DMS 273 (cell line): ENCODE measurements at regions not wholly inside any gene's neighbourhood (a gene's known extent, or its start where the extent isn't known, plus 50 kb on each side); places are given as distances from the start of the nearest gene placed in this dataset.
"Not testable (repeated sequence)": the region's sequence is repeated elsewhere in the genome, so short reads cannot be mapped to it uniquely, and the experiment has no call there.

Source experiments
- DNase-seq: peaks from one replicate; lab custom pipeline; 2025; ENCODE audit not compliant: unreplicated experiment; lab: John Stamatoyannopoulos, UW

DNA sequence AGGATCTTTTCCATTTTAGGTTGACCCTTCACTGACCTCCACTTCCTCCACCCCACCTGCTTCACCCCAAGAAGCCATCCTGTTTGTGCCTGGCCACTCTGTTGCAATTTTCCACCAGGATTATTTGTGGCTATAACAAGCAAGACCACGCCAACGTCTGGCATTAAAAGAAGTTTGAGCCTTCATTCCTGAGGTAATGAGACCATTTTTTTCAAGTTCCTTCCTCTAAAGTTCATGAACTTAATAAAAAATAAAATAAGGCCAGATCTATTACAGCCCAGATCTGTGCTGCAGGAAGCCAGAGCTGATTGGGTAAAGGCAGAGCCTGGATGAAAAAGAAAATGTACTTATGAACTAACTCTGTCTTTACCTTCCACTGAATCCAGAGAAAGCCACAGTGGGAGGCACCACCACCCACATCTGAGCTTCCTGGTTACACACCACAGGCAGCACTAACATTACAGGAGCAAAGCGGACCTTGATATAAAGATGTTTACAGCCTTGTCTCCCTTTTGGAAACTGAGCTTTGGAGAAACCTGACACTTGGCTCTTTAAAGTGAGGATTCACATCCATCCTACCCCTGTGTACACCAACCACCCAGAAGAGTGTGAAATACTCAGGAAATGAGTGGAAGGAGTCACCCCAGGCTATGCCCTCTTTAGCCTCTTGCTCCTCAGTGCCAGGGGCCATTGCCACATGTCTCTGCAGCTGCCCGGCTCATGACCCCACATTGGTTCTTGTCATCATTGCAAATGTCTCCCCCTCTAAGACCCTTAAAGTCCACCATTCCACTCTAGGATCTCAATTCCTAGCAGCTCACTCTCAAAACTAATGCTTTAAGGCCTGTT, 293.6 kb downstream of the PLPP3 start:
- DNase-seq, result no peak

DNA sequence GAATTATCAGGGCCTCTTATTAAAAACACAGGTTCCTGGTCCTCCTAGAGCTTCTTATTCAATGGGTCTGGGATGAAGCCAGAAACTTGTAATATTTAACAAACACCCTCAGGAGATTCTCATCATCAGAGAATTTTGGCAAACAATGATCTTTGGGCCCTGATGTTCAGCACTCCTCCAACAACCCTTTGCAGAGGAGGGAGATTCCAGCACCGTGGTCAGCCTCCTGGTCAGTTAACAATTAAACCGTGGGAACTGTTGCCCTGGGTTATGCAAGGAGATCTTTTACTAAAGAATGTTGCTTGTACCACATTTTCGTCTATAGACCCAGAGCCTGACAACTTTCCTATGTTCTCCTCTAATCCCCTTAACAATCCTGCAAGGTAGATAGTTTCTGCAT, 294.4 kb downstream of the PLPP3 start:
- no peak for DNase-seq

DNA sequence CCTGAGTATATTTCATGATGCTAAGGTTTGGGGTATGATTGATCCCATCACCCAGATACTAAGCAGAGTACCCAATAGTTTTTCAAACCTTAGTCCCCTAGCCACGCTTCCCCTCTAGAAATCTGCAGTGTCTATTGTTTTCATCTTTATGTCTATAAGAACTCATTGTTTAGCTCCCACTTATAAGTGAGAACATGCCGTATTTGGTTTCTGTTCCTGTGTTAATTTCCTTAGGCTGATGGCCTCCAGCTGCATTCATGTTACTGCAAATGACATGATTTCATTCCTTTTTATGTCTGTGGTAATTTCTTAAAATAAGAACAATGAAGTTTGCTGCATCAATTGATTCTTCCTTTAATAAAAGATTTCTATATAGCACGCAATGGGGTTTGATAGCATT, 301.3 kb downstream of the PLPP3 start:
- no peak for DNase-seq

DNA sequence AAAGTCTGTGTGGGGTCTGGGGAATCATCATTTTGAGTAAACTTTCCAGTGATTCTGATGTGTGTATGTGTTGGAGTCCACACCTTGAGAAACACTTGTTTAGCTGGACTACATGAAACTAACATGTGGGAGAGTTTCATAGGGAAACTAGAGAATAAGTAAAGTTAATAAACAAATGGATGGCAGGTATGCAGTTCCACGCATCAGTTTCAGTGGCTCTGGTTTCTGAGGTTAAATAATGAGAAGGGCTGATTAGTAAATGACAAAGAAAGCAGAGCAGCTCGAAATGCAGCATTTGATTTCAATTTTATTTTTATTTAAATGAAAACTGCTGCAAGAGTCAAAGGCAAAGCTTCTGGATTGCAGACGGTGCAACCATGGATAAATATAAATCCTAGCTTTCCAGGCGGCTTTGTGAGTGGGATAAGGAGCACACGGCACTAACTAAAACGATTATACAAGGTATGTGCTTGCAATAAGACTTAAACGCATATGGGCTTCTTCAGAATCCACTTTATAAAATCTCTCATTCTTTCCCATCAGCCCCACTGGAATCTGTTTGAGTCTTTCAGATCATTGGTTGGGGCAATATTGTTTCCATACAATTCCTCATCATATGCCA, 310.7 kb downstream of the PLPP3 start:
- no peak for DNase-seq

DNA sequence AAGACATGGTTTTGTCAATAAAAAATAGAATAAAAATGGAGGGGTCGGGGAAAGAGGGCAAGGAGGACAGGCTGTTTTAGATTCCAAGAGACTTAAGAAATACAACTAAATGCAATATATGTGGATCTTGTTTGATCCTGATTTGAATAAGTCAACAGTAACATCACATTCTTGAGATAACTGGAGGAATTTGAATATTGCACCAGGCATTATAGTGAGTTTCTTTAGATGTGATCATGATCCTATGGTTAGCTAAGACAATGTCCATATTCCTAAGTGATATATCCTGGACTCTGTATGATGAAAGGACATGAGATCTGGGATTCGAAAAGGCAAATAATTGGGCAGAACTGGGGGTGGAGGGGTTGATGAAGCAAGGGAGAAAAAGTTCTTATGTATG, 311.8 kb downstream of the PLPP3 start:
- DNase-seq, result no peak

DNA sequence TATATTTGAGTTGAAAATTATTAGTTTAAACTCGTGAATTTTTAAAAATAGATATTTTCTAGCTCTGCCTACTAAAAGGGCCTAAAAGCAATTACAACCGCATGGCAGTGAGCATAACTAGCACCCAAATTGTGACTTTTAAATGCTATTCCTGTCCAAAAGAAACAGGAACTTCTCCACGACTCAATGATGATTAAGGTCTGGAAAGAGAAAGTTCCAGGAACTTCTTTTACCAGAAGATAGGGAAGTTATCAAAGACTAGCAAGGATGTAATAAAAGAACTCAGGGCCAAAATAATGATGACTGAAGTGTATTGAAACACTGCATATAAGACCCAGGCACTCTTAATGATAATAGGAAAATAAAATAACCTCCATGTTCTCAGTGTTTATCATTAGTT, 313.0 kb downstream of the PLPP3 start:
- no peak for DNase-seq

DNA sequence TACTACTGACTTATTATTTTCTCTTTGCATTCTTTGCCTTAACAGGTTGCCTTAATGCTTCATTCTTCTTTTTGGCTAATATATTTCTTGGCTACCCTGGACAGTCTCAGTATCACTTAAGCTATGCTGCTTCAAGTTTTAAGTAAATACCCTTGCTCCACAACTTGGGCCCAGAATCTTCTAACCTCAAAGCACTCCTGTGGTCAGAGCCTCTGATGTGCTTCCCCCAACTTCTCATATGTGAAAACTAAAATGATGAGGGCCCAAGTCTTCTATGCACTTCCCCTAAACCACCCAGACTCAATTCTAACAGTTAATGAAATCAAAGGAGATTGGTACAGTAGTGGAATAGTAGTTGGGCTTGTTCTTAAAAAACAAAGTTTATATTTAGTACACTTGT, 314.1 kb downstream of the PLPP3 start:
- DNase-seq, result no peak

DNA sequence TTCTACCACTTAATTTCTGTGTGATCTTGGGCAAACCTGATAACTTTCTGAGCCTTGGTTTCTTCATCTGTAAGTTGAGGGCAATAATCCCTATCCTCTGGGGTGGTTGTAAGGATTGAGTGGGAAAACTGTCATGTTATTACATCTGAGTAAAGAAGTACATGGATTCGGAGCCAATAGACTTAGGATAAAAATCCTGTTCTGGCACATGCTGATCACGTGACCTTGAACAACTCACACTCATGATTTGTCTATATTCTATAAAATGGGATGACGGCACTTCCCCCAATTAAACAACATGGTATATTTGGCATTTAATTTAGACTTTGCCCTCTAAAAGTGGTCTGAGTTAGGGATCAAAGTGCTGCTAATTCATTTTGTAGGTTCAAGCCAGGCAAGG, 315.5 kb downstream of the PLPP3 start:
- DNase-seq, result no peak

DNA sequence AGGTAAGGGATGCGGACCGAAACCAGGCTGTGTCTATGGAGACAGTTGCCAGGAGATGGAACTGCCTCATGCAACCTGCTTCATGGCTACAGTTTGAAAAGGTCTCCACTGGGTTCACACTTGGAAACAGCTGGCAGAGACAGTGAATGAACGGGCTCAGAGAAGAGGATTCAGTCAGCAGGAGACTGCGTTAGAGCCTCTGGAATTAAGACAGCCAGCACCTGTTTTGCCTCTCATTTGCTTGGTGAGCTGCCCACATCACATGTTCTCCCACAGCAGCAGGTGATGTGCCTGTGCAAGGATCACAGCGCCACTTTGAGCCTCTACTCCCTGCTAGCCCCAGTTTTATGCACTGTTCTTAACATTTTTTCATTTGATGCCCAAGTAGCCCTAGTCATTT, 321.0 kb downstream of the PLPP3 start:
- no peak for DNase-seq

DNA sequence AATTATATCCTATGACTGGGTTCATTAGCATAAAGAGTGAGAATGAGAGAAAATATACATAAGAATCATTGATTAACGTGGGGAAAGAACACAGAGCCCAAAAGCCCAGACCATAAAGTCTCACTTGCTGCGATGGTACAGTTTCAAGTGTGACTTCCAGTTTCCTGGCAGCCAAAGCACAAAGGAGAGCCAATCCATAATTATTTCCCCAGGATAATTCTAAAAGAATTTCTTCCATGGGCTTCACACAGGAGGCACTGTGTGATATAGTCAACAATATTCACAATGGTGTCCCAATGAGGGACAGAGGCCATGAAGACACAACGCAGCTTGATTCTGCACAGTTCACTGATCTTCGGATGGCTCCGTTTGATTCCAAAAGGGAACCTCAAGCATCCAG, 321.6 kb downstream of the PLPP3 start:
- DNase-seq, result no peak

DNA sequence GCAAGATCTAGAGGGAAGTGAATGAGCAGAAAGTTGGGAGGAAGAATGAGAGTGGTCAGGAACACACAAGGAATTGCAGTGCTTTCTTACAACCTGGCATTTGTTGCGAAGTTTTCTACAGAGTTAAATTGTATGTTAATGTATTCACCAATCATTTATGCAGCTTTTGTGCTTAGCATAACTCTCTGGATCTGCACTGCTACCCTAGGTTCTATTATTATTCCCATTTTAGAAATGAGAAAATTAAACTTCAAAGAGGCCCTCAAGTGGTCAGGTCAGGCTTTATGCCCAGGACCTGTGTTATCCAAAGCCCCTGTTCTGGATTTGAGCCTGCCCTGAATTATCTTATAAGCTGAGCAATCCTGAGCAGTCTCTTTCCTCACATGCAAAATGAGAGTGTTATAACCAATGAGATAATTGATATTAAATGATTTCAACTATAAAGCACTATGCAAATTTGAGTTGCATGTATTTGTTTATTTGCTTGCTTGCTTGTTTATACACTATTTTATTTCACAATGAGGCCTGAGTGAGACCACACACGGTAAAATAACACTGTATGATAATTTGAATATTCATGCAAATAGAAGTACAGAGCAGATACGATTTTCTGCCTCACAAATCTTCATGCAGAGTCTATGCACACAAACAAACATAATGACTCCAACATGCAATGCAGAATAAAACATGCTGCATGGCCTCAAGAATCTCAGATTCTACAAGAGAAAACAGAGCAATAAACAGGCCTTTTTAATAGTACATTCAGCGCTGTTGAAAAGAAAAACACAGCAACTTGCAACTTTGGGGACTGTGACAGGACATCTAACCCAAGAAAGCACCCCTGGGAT, 323.0 kb downstream of the PLPP3 start:
- no peak for DNase-seq

DNA sequence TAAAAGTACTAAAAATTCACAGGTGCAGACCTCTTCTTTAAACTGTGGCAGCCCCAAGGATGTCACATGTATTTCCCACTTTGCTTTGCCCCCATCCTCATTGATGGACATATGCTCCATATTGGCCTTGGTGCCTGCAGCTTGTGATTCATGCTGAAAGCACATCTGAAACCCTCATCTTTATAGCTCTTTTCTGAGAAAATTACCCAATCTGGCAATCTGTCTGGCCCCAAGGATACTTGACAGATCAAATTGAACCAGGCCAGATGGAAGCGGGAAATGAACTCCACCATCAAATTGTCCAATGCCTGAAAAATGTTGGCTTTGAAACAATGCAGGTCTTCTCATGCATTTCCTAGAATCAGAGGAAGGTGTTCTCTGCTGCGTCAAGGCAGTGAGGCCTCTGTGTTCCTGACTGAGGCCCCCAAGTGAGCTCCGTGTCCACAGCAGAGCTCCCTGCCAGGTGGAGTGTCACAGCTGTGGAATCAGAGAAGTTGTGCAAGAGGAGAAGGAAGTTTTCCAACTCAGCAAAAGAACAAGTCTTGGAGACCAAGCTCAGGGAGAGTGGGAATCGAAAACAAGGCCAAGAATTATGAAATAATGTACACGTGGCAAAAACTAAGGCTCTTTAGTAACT, 323.7 kb downstream of the PLPP3 start:
- peak; percentile 37 for DNase-seq

DNA sequence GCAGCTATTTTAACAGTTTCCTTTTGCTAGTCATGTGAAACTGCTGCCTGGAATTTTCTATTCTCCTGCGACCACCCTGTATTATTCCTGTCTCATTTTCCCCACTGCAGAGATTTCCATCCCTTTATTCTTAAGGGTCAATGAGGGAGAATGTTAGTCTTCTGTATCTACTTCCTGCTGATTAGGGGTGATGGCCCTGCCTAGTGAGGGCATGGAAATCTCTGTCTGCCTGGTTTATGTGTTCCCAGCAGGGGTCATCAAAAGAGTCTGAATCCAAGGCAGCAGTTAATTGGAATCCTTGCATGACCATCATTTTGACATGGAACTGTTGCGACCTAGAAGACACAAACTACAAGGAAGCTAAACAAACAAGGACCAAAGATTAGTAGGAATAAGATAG, 325.2 kb downstream of the PLPP3 start:
- no peak for DNase-seq

DNA sequence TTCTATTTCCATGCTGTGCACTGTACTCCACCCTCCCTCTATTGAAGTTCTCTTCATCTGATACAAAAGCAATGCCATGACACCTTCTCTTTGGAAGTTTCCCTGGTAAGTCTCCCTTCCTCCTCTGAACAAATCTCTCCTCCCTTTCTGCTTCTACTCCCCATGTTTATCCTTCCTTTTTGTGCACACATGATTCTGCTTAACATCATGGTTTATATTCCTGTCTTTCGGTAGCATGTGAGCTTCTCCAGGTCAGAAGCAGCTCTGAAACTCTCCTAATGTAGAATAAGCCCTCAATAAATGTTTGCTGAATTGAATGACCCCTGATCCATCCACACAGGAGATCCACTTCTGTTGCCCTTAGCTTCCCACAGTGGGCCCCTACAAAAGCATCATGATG, 328.6 kb downstream of the PLPP3 start:
- no peak for DNase-seq

DNA sequence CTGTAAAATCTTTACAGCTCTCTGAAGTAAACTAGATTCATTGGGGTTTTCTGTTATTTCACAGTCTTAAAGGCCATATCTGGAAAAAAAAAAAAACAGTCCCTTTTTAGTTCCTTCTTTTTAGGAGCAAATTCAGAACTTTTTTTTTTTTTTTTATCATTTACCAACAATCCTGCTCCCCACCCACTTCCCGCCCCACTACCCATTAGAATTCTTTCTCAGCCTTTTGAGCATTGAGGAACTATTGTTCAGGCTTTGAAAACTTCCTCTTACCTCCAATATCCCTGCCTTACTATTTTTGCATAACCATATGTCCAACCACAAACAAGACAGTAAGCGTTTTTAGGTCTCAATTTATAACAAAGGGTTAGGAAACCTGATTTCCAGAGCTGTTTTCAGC, 330.1 kb downstream of the PLPP3 start:
- no peak for DNase-seq

DNA sequence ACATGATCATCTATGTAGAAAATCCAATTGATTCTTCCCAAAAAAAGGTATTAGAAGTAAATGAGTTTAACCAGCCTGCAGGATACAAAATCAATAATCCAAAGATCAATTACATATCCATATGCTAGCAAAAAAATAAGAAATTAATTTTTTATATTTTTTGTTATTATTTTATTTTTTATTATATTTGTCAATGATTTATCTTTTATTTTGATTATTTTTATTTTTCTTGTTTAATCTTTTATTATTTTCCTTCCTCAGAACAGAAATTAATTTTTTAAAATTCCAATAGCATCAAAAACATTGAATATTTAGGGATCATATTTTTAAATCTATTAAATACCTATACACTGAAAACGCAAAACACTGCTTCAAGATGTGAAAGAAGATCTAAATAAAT, 331.2 kb downstream of the PLPP3 start:
- DNase-seq, result no peak

DNA sequence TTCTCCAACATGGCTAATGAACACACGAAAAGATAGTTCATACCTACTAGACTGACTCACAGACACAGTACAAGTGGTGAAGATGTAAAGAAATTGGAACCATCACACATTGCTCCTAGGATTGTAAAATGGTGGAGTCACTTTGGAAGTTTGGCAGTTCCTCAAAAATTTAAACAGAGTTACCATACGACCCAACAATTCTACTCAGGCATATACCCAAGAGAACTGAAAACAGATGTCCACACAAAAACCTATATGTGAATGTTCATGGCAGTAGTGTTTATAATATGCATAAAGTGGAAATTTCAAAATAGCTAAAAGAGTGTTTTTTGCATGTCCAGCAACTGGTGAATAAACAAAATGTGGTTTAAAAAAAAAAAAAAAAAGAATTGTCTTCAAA, 332.6 kb downstream of the PLPP3 start:
- DNase-seq, result not testable (repeated sequence)

DNA sequence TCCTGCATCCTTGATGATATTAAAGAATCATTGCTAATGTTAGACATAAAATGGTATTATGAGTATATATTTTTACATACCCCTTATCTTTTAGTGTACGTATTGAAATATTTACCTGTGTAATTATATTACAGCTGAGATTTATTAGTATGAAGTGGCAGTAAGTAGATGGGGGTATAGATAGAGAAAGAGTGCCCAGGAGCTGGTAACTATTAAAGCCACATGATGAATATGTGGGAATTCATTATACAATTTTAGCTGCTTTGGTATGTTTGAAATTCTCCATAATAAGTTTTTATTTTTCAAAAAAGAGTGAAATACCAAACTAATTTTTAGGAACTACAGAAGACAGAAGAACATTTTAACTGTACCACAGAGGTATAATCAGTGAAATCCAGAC, 339.0 kb downstream of the PLPP3 start:
- DNase-seq, result no peak

DNA sequence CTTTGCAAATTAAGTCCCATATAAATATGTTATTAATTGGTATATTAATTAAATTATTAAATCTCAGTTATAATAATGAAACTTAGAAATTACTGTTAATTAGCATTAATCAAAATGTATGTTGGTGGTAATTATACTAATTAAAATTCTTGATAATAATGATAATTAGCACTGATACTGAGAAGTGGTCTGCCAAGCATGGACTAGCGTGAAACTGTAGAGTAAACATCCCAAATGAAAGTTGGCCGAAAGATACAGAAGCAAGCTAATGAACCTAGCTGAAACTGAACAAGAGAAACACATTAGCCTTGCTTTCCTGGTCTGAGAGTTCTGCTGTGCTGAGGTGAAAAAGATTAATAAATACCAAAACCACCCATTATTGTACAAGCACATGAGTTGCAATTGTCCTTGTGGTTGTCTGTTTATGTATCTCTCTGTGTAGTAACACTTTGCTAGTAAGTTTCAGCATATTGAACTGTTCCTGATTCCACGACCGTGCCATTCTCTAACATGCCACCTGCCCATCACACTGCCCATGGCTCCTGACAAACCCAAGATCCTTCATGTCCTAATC, 341.8 kb downstream of the PLPP3 start:
- no peak for DNase-seq

DNA sequence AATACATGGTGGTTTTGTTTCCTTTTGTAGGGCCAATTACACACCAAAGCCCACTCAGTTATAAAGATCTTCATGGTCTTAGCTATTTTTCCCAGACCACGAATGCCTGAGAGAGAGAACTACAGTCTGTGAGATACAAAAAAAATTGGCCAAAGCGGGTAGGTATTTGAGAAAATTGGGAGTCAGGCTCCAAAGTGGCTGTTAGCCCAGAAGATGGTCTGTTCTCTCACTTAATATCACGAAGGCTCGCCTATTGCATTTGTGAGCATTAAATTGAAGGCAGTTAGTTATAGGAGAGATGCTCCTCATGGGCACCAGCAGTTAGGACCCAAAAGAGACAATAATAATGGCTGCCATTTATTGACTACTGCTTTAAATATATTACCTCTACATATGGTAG, 342.7 kb downstream of the PLPP3 start:
- DNase-seq, result no peak

DNA sequence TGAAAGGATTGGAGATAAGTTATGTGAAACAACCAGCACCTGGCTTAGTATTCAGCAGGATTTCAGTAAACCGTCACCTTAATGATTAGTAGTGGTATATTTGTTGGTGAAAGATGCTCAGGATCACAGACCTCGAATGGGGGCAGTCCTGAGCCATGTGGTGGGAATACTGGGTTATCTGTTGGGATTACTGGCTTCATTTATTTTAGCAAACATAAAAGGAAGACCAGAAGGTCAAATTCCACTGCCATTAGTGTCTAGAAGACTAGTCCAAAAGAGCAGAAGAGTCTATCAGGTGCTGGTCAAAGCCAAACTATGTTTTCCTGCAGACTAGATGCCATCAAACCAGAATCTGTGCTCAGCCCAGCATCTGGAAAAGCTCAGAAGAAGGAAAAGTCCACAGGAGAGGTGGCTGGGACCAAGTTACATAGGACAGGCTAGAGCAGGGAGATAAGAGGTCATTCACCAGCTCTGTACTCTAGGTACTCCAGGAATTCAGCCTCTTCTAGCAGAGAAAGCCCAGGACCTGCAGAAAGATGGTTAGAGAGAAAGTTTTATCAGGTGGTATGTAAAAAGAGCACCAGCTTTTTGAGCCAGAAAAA, 343.4 kb downstream of the PLPP3 start:
- DNase-seq, result no peak
